Right lung (tissue), 2 donors: ENCODE measurements at regions not wholly inside any gene's neighbourhood (a gene's known extent, or its start where the extent isn't known, plus 50 kb on each side); places are given as distances from the start of the nearest gene placed in this dataset.

Experiments
- DNase-seq, 2 donors: peaks; one replicate each; pipeline ENCODE4 v3.0.0-alpha.2; 2013

GRCh38 chr7:118573085-118573484 lies 348.6 kb downstream of the ANKRD7 start:
- DNase-seq = no peak

- DNase-seq = no peak
Observed at GRCh38 chr7:118575393-118575948, 351.0 kb downstream of the ANKRD7 start.

GRCh38 chr7:118580743-118581382 lies 356.4 kb downstream of the ANKRD7 start:
- DNase-seq = no peak

GRCh38 chr7:118583641-118584040 lies 359.1 kb downstream of the ANKRD7 start:
- no peak for DNase-seq

- DNase-seq = no peak
Observed at GRCh38 chr7:118586248-118586647, 361.7 kb downstream of the ANKRD7 start.

- no peak for DNase-seq
Observed at GRCh38 chr7:118590107-118590506, 365.6 kb downstream of the ANKRD7 start.

GRCh38 chr7:118602090-118602489 lies 377.6 kb downstream of the ANKRD7 start:
- no peak for DNase-seq

GRCh38 chr7:118606602-118607001 lies 382.1 kb downstream of the ANKRD7 start:
- DNase-seq = no peak

- DNase-seq = no peak
Observed at GRCh38 chr7:118609207-118609606, 384.7 kb downstream of the ANKRD7 start.

GRCh38 chr7:118615681-118616080 lies 391.2 kb downstream of the ANKRD7 start:
- DNase-seq = no peak

- DNase-seq = no peak
Observed at GRCh38 chr7:118621810-118622360, 397.4 kb downstream of the ANKRD7 start.

GRCh38 chr7:118626739-118627138 lies 402.2 kb downstream of the ANKRD7 start:
- DNase-seq = no peak

- DNase-seq = no peak
Observed at GRCh38 chr7:118627467-118627866, 403.0 kb downstream of the ANKRD7 start.

- DNase-seq = no peak
Observed at GRCh38 chr7:118629898-118630438, 405.5 kb downstream of the ANKRD7 start.

- no peak for DNase-seq
Observed at GRCh38 chr7:118642396-118642795, 417.9 kb downstream of the ANKRD7 start.

- DNase-seq = no peak
Observed at GRCh38 chr7:118644346-118644745, 419.8 kb downstream of the ANKRD7 start.

GRCh38 chr7:118648002-118648401 lies 423.5 kb downstream of the ANKRD7 start:
- no peak for DNase-seq

GRCh38 chr7:118657391-118658005 lies 433.0 kb downstream of the ANKRD7 start:
- DNase-seq = no peak

GRCh38 chr7:118662266-118662665 lies 437.8 kb downstream of the ANKRD7 start:
- no peak for DNase-seq

- DNase-seq = no peak
Observed at GRCh38 chr7:118664498-118664897, 440.0 kb downstream of the ANKRD7 start.

GRCh38 chr7:118671149-118671548 lies 446.6 kb downstream of the ANKRD7 start:
- no peak for DNase-seq

- no peak for DNase-seq
Observed at GRCh38 chr7:118684796-118685195, 460.3 kb downstream of the ANKRD7 start.

- no peak for DNase-seq
Observed at GRCh38 chr7:118689403-118689802, 464.9 kb downstream of the ANKRD7 start.
